B cell (primary cell): ENCODE measurements at regions not wholly inside any gene's neighbourhood (a gene's known extent, or its start where the extent isn't known, plus 50 kb on each side); places are given as distances from the start of the nearest gene placed in this dataset.

Experiments
- ATAC-seq: fragments of 200-7000 bp; cut with Tn5 transposase; one replicate; pipeline ENCODE4 v1.10.0; 2021; ENCODE audit warnings: low read depth, mild to moderate bottlenecking, moderate number of reproducible peaks, moderate library complexity
- CTCF ChIA-PET: fragments of 350-600 bp; sonication (Branson Sonifier 250); formaldehyde crosslinking; loops from one replicate; lab custom pipeline; 2021; ENCODE audit warnings: antibody characterized with exemption, inconsistent platforms; lab: Charles Lee
- POLR2A ChIA-PET: fragments of 350-600 bp; sonication (Branson Sonifier 250); formaldehyde crosslinking; loops from one replicate; lab custom pipeline; 2021; ENCODE audit warnings: antibody characterized with exemption; lab: Charles Lee
- DNase-seq: peaks from one replicate; pipeline ENCODE4 v3.0.0; 2013
- H2AFZ ChIP-seq: 2 replicates; pipeline ENCODE4 v1.6.1; 2012; ENCODE audit warnings: mild to moderate bottlenecking, low read depth, low read length; ENCODE audit not compliant: insufficient read depth, poor library complexity, severe bottlenecking
- H3K27ac ChIP-seq, 2 donors: 1 replicate in 1 of 2; 2 replicates in 1 of 2; pipeline ENCODE4 v1.5.1; 2012 to 2013; ENCODE audit warnings: low read length in 2 of 2, mild to moderate bottlenecking in 2 of 2, moderate library complexity in 1 of 2
- H3K27me3 ChIP-seq, 4 experiments: fragments of 200-600 bp in 1 of 4; sonication (generic) in 1 of 4; replicated peaks in 1 of 4; 1 replicate in 2 of 4; 2 replicates in 2 of 4; pipeline versions ENCODE4 v1.6.1 to v1.7.0; 2013 to 2016; ENCODE audit warnings: low read length in 3 of 4, mild to moderate bottlenecking in 2 of 4, mixed read lengths in 1 of 4, moderate library complexity in 1 of 4; ENCODE audit not compliant: insufficient read depth in 4 of 4, control insufficient read depth in 3 of 4; ENCODE audit errors: control extremely low read depth in 1 of 4
- H3K36me3 ChIP-seq, 2 experiments: replicated peaks in 1 of 2; 1 replicate in 1 of 2; 2 replicates in 1 of 2; pipeline versions ENCODE4 v1.6.1 to v1.7.1; 2013; ENCODE audit warnings: low read length in 1 of 2; ENCODE audit not compliant: insufficient read depth in 2 of 2, control insufficient read depth in 1 of 2; ENCODE audit errors: control extremely low read depth in 1 of 2, extremely low read depth in 1 of 2
- H3K4me1 ChIP-seq, 2 donors: fragments of 200-600 bp in 1 of 2; sonication (generic) in 1 of 2; 1 replicate in 1 of 2; 2 replicates in 1 of 2; pipeline versions ENCODE4 v1.5.1 to v1.6.1; 2013 to 2017; ENCODE audit warnings: low read length in 2 of 2; ENCODE audit not compliant: control insufficient read depth in 2 of 2, insufficient read depth in 2 of 2
- H3K4me2 ChIP-seq: replicated peaks from 2 replicates; pipeline ENCODE3; 2012; ENCODE audit warnings: mild to moderate bottlenecking, low read depth, low read length; ENCODE audit not compliant: poor library complexity, severe bottlenecking
- H3K4me3 ChIP-seq, 5 experiments: fragments of 200-600 bp in 1 of 5; sonication (generic) in 1 of 5; 1 replicate in 3 of 5; 2 replicates in 2 of 5; pipeline versions ENCODE4 v1.5.1 to v1.7.0; 2011 to 2016; ENCODE audit warnings: low read length in 4 of 5, mild to moderate bottlenecking in 4 of 5, low read depth in 2 of 5, control low read depth in 1 of 5, moderate library complexity in 1 of 5; ENCODE audit not compliant: insufficient read depth in 1 of 5; ENCODE audit errors: control extremely low read depth in 1 of 5, extremely low read depth in 1 of 5
- H3K79me2 ChIP-seq: fragments of 200-600 bp; sonication (generic); one replicate; pipeline ENCODE4 v1.6.0; 2016; ENCODE audit warnings: low read length; ENCODE audit not compliant: control insufficient read depth, insufficient read depth
- H3K9ac ChIP-seq: fragments of 200-600 bp; sonication (generic); 2 replicates; pipeline ENCODE4 v1.6.1; 2017; ENCODE audit warnings: mild to moderate bottlenecking, low read length, moderate library complexity
- H3K9me3 ChIP-seq, 3 donors: one replicate each; pipeline versions ENCODE4 v1.6.1 to v1.7.1; 2013; ENCODE audit warnings: low read length in 2 of 3; ENCODE audit not compliant: control insufficient read depth in 2 of 3, insufficient read depth in 1 of 3; ENCODE audit errors: control extremely low read depth in 1 of 3
- H4K20me1 ChIP-seq: 2 replicates; pipeline ENCODE4 v1.6.0; 2012; ENCODE audit warnings: mild to moderate bottlenecking, low read length; ENCODE audit not compliant: insufficient read depth, control insufficient read depth, poor library complexity, severe bottlenecking
- H3K27ac Mint-ChIP-seq: one replicate; pipeline ENCODE4 v1.8.0; 2021; ENCODE audit warnings: mixed read lengths
- H3K27me3 Mint-ChIP-seq: one replicate; pipeline ENCODE4 v1.8.0; 2021; ENCODE audit warnings: mixed read lengths
- H3K4me1 Mint-ChIP-seq: one replicate; pipeline ENCODE4 v1.8.0; 2021; ENCODE audit warnings: mixed read lengths
- H3K4me3 Mint-ChIP-seq: one replicate; pipeline ENCODE4 v1.8.0; 2021; ENCODE audit warnings: mixed read lengths
- H3K9me3 Mint-ChIP-seq: one replicate; pipeline ENCODE4 v1.8.0; 2022; ENCODE audit warnings: mixed read lengths; ENCODE audit not compliant: insufficient read depth
- CTCF ChIP-seq: fragments of 200-600 bp; IDR thresholded peaks from one replicate; pipeline ENCODE4 v1.8.0; 2022; ENCODE audit warnings: antibody characterized with exemption, mild to moderate bottlenecking
- EZH2 ChIP-seq: IDR thresholded peaks from 2 replicates; pipeline ENCODE4 v1.6.1; 2012; ENCODE audit warnings: borderline replicate concordance, low read depth, mild to moderate bottlenecking, moderate library complexity, low read length; ENCODE audit not compliant: insufficient read depth, poor library complexity, severe bottlenecking
- WGBS: methylation state at CpG from one replicate; pipeline ENCODE4 v1.1.5; 2013; ENCODE audit warnings: missing lambda C conversion rate; ENCODE audit not compliant: insufficient coverage; 5-methylcytosine and 5-hydroxymethylcytosine counted together
- intact Hi-C: fragments of 100-400 bp; cut with micrococcal nuclease; formaldehyde crosslinking; loops from one replicate; pipeline ENCODE4 v1.10.0; 2022

GRCh38 chr11:45423475-45424120 is 137.5 kb upstream of the SYT13 start:
- H3K27ac ChIP-seq = no peak overlapping the region
- H3K27ac Mint-ChIP-seq = no peak overlapping the region
- H3K4me3 ChIP-seq = no peak overlapping the region
- H3K4me1 Mint-ChIP-seq = no peaks in the 10 kb centered on the region
- no peak overlapping the region for H3K9ac ChIP-seq
- TF ChIP-seq CTCF = no peak
- no peak for TF ChIP-seq EZH2
- H3K9me3 ChIP-seq = peaks cover 0 to 4% (median 0%) of the 10 kb centered on the region in 3 donors
- H3K9me3 Mint-ChIP-seq = peaks cover 5% of the 10 kb centered on the region
- H2AFZ ChIP-seq = no peak overlapping the region
- no peaks in the 10 kb centered on the region for H3K79me2 ChIP-seq
- peaks cover 46% of the 10 kb centered on the region for H3K27me3 Mint-ChIP-seq
- 58% methylated on average over 7 of the region's 9 CpGs for WGBS
- H3K4me1 ChIP-seq = no peaks in the 10 kb centered on the region
- H3K4me2 ChIP-seq = no peak overlapping the region
- H3K4me3 Mint-ChIP-seq = no peak overlapping the region
- no peaks in the 10 kb centered on the region for H3K36me3 ChIP-seq
- no peaks in the 10 kb centered on the region for H4K20me1 ChIP-seq
- peaks cover 0 to 10% (median 3%) of the 10 kb centered on the region in 4 experiments for H3K27me3 ChIP-seq
- no peak for ATAC-seq
- POLR2A ChIA-PET = no interaction called here
- no peak for DNase-seq
- CTCF ChIA-PET = no interaction called here
- intact Hi-C loops = no loop called here

- CTCF ChIA-PET = no interaction called here
- no peak overlapping the region for H3K27ac ChIP-seq
- DNase-seq (no peak), ATAC-seq (no peak)
- H3K27me3 ChIP-seq = peaks cover 0 to 10% (median 3%) of the 10 kb centered on the region in 4 experiments
- Mint-ChIP-seq H3K27ac (no peak overlapping the region), H3K4me3 (no peak overlapping the region), H3K9me3 (peaks cover 5% of the 10 kb centered on the region), H3K27me3 (peaks cover 46% of the 10 kb centered on the region), H3K4me1 (no peaks in the 10 kb centered on the region)
- intact Hi-C loops = no loop called here
- WGBS = 61% methylated on average over 6 of the region's 6 CpGs
- no peak overlapping the region for H3K4me3 ChIP-seq
- H3K9me3 ChIP-seq = peaks cover 0 to 4% (median 0%) of the 10 kb centered on the region in 3 donors
- POLR2A ChIA-PET = no interaction called here
- H3K79me2 ChIP-seq = no peaks in the 10 kb centered on the region
- H3K9ac ChIP-seq = no peak overlapping the region
- no peaks in the 10 kb centered on the region for H3K36me3 ChIP-seq
- no peaks in the 10 kb centered on the region for H4K20me1 ChIP-seq
- no peak overlapping the region for H2AFZ ChIP-seq
- TF ChIP-seq EZH2 (no peak), CTCF (no peak)
- no peaks in the 10 kb centered on the region for H3K4me1 ChIP-seq
- no peak overlapping the region for H3K4me2 ChIP-seq
Observed at GRCh38 chr11:45423036-45423435, 136.9 kb upstream of the SYT13 start.
